ENCODE measurements at regions not wholly inside any gene's neighbourhood (a gene's known extent, or its start where the extent isn't known, plus 50 kb on each side); places are given as distances from the start of the nearest gene placed in this dataset.

DNA sequence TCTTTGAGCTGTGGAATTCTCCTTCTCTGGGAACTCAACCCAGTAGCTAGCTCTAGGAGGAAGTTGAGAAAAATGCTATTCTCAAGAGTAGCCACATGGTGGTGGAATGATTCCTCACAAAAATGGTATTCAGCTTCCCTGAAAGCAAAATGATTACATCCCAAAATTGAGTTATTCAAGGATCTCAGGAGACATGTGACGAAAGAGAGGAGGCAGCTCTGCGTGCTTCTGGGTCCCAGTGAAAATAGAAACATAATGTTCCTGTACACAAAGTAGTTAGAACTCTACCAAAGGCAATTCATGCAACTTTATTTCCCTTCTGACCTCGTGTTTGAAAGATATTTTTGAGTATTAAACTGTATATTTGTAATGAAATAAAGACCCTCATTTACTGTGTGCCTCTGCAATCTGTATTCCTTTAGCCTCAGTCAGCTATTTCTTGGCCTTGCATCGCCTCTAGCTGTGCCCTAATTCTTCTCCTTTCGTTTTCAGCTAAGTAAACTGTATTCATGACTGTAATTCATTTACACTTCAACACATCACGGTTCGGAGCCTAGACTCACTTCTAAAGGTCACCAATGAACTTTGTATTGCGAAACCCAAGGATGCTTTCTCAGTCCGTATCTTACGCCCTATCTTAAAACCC, 167.3 kb downstream of the FASLG start:
- H3K23ac ChIP-seq (ENCODE audit: low read depth, low read length, poor library complexity), result no peak overlapping the region
- no peak overlapping the region for H4K8ac ChIP-seq (ENCODE audit: low read depth, low read length)
- H2AFZ ChIP-seq (ENCODE audit: low read length), result peak overlapping the region; percentile 40
- no peak overlapping the region for H2BK12ac ChIP-seq (ENCODE audit: low read length)
- no CpG with 5 or more reads among the region's 10 CpGs for WGBS, 2 donors (ENCODE audit: extremely low coverage in 2 of 2, insufficient read length in 2 of 2, insufficient replicate concordance in 1 of 2)
- H3K27me3 ChIP-seq (ENCODE audit: control insufficient read depth in 3 of 3, insufficient read depth in 3 of 3, low read depth in 1 of 3, low read length in 3 of 3), result no peaks in the 10 kb centered on the region
- H3K36me3 ChIP-seq (replicated peaks in 1 of 2; ENCODE audit: control insufficient read depth in 2 of 2, insufficient read depth in 2 of 2, low read length in 2 of 2), result no peaks in the 10 kb centered on the region
- H3K14ac ChIP-seq (ENCODE audit: low read length), result no peak overlapping the region
- no peaks in the 10 kb centered on the region for H3K9me3 ChIP-seq (replicated peaks in 1 of 2; ENCODE audit: control insufficient read depth in 2 of 2, insufficient read depth in 1 of 2, low read depth in 1 of 2, low read length in 2 of 2)
- H2BK120ac ChIP-seq (ENCODE audit: low read depth, low read length), result no peak overlapping the region
- no peak overlapping the region for H2AK5ac ChIP-seq (ENCODE audit: low read depth, low read length)
- H3K79me1 ChIP-seq (ENCODE audit: low read depth, low read length), result no peaks in the 10 kb centered on the region
- no peaks in the 10 kb centered on the region for H3K4me1 ChIP-seq (ENCODE audit: control insufficient read depth in 2 of 2, insufficient read depth in 1 of 2, low read depth in 1 of 2, low read length in 2 of 2)
- H4K91ac ChIP-seq (ENCODE audit: low read depth, low read length, poor library complexity), result no peak overlapping the region
- H2BK5ac ChIP-seq (ENCODE audit: low read length), result no peak overlapping the region
- no peak overlapping the region for H3K4me3 ChIP-seq (ENCODE audit: low read length in 2 of 2)
- no peak overlapping the region for H3K18ac ChIP-seq (ENCODE audit: low read length)
- no peak overlapping the region for H3K4me2 ChIP-seq (ENCODE audit: insufficient read depth, low read length, poor library complexity, severe bottlenecking)
- no peak overlapping the region for H2BK15ac ChIP-seq (ENCODE audit: low read length)
- no peak for DNase-seq (ENCODE audit: low spot score)
- no peak overlapping the region for H3K4ac ChIP-seq (ENCODE audit: low read length)
- no peak overlapping the region for H3K9ac ChIP-seq (ENCODE audit: low read depth, low read length, poor library complexity)
- H3K27ac ChIP-seq (replicated peaks; ENCODE audit: low read length), result no peak overlapping the region

DNA sequence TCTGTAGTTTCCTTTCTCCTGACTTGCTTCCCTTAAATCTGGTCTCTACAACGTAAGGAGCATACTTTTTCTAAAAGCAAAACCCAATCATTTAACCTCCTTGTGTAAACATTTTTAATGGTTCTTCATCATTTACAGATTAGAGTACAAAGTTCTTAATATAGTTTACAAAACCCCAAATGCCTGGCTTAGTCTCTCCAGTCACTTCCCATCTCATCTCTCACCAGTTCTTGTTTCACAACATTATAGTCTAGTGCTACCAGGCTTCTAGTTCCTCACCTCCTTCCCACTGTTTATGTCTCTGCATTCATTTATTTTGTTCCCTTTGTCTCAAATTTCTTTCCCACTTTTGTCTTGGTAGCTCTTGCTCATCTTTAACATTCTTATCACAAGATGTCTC, 168.4 kb downstream of the FASLG start:
- WGBS, 2 donors (ENCODE audit: extremely low coverage in 2 of 2, insufficient read length in 2 of 2, insufficient replicate concordance in 1 of 2), result no CpG with 5 or more reads among the region's 1 CpG
- H4K91ac ChIP-seq (ENCODE audit: low read depth, low read length, poor library complexity), result no peak overlapping the region

DNA sequence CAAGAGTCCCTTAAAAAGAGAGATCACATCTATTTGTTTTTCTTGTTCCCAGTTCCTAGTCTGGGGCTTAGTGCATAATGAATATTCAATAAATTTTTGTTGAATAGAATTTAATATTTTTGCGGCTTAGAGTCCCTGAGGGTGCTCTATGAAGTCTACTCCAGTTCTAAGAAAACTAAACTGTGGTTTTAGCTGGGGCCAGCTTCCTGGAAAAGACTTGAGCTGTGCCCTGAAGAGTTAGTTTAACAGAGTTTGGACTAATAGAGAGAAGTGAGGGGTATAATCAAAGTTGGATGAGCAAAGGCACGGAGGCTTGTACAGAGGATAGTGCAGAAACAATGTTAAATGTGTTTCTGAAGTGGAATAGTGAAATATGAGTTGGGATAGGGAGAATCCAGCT, 168.9 kb downstream of the FASLG start:
- Histone ChIP-seq H3K27me3 (ENCODE audit: control insufficient read depth in 3 of 3, insufficient read depth in 3 of 3, low read depth in 1 of 3, low read length in 3 of 3) (no peaks in the 10 kb centered on the region), H3K27ac (replicated peaks; ENCODE audit: low read length) (no peak overlapping the region), H2AFZ (ENCODE audit: low read length) (no peak overlapping the region), H3K18ac (ENCODE audit: low read length) (no peak overlapping the region), H3K4me1 (ENCODE audit: control insufficient read depth in 2 of 2, insufficient read depth in 1 of 2, low read depth in 1 of 2, low read length in 2 of 2) (no peaks in the 10 kb centered on the region), H4K91ac (ENCODE audit: low read depth, low read length, poor library complexity) (no peak overlapping the region), H2BK5ac (ENCODE audit: low read length) (no peak overlapping the region), H3K9ac (ENCODE audit: low read depth, low read length, poor library complexity) (no peak overlapping the region), H3K4me3 (ENCODE audit: low read length in 2 of 2) (no peak overlapping the region), H2BK15ac (ENCODE audit: low read length) (no peak overlapping the region), H3K23ac (ENCODE audit: low read depth, low read length, poor library complexity) (no peak overlapping the region), H3K9me3 (replicated peaks in 1 of 2; ENCODE audit: control insufficient read depth in 2 of 2, insufficient read depth in 1 of 2, low read depth in 1 of 2, low read length in 2 of 2) (no peaks in the 10 kb centered on the region), H3K4me2 (ENCODE audit: insufficient read depth, low read length, poor library complexity, severe bottlenecking) (no peak overlapping the region), H2BK120ac (ENCODE audit: low read depth, low read length) (no peak overlapping the region), H3K36me3 (replicated peaks in 1 of 2; ENCODE audit: control insufficient read depth in 2 of 2, insufficient read depth in 2 of 2, low read length in 2 of 2) (no peaks in the 10 kb centered on the region), H3K4ac (ENCODE audit: low read length) (no peak overlapping the region), H3K79me1 (ENCODE audit: low read depth, low read length) (no peaks in the 10 kb centered on the region), H2BK12ac (ENCODE audit: low read length) (no peak overlapping the region), H4K8ac (ENCODE audit: low read depth, low read length) (no peak overlapping the region), H2AK5ac (ENCODE audit: low read depth, low read length) (no peak overlapping the region), H3K14ac (ENCODE audit: low read length) (no peak overlapping the region)
- no peak for DNase-seq (ENCODE audit: low spot score)
- no CpG with 5 or more reads among the region's 2 CpGs for WGBS, 2 donors (ENCODE audit: extremely low coverage in 2 of 2, insufficient read length in 2 of 2, insufficient replicate concordance in 1 of 2)

More for the DNA sequence above, 168.4 kb downstream of the FASLG start:
- H2BK120ac ChIP-seq (ENCODE audit: low read depth, low read length), result no peak overlapping the region
- H3K27ac ChIP-seq (replicated peaks; ENCODE audit: low read length), result no peak overlapping the region
- H4K8ac ChIP-seq (ENCODE audit: low read depth, low read length), result no peak overlapping the region
- no peak for DNase-seq (ENCODE audit: low spot score)
- no peak overlapping the region for H3K4me2 ChIP-seq (ENCODE audit: insufficient read depth, low read length, poor library complexity, severe bottlenecking)
- H3K18ac ChIP-seq (ENCODE audit: low read length), result no peak overlapping the region
- no peak overlapping the region for H2AFZ ChIP-seq (ENCODE audit: low read length)
- no peak overlapping the region for H2BK5ac ChIP-seq (ENCODE audit: low read length)
- no peak overlapping the region for H3K14ac ChIP-seq (ENCODE audit: low read length)
- H3K4ac ChIP-seq (ENCODE audit: low read length), result no peak overlapping the region
- H3K36me3 ChIP-seq (replicated peaks in 1 of 2; ENCODE audit: control insufficient read depth in 2 of 2, insufficient read depth in 2 of 2, low read length in 2 of 2), result no peaks in the 10 kb centered on the region
- no peaks in the 10 kb centered on the region for H3K27me3 ChIP-seq (ENCODE audit: control insufficient read depth in 3 of 3, insufficient read depth in 3 of 3, low read depth in 1 of 3, low read length in 3 of 3)
- H3K9ac ChIP-seq (ENCODE audit: low read depth, low read length, poor library complexity), result no peak overlapping the region
- H3K23ac ChIP-seq (ENCODE audit: low read depth, low read length, poor library complexity), result no peak overlapping the region
- H3K9me3 ChIP-seq (replicated peaks in 1 of 2; ENCODE audit: control insufficient read depth in 2 of 2, insufficient read depth in 1 of 2, low read depth in 1 of 2, low read length in 2 of 2), result no peaks in the 10 kb centered on the region
- H3K79me1 ChIP-seq (ENCODE audit: low read depth, low read length), result no peaks in the 10 kb centered on the region
- no peak overlapping the region for H2BK12ac ChIP-seq (ENCODE audit: low read length)
- H2BK15ac ChIP-seq (ENCODE audit: low read length), result no peak overlapping the region
- no peaks in the 10 kb centered on the region for H3K4me1 ChIP-seq (ENCODE audit: control insufficient read depth in 2 of 2, insufficient read depth in 1 of 2, low read depth in 1 of 2, low read length in 2 of 2)
- H2AK5ac ChIP-seq (ENCODE audit: low read depth, low read length), result no peak overlapping the region
- no peak overlapping the region for H3K4me3 ChIP-seq (ENCODE audit: low read length in 2 of 2)

DNA sequence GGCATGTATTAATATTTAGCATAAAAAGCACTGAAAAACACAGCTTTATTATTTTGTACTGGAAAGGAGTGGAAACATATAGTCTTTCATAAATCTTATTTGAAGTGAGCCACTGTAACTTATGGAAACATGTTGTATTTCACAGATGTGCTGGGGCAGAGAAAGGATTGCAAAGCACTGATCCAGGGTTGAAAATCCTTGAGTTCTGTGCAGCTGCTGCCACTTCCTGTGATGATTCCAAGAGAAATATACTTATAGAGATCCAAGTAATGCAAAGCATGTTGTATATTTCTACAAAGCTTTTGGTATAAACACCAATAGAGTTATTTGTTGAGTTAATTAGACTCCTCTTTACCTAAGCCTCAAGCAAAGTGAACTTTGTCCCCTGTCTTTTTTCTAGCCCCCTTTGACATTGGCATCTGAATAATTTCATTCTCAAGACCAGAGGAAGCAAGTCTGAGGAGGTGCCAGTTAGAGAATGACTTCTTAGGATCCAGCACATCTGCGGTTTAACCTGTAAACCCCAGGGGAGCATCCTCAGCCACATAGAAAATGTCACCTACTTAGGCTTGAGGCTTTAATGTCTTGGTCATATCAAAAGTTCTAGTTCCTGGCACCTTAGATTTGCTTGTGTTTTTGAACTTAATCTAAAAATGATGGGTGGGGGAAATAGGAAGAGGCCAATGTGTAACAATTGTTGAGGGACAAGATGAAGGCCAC, 173.3 kb downstream of the FASLG start:
- H3K36me3 ChIP-seq (replicated peaks in 1 of 2; ENCODE audit: control insufficient read depth in 2 of 2, insufficient read depth in 2 of 2, low read length in 2 of 2), result no peaks in the 10 kb centered on the region
- H2BK15ac ChIP-seq (ENCODE audit: low read length), result no peak overlapping the region
- H3K4ac ChIP-seq (ENCODE audit: low read length), result no peak overlapping the region
- H2AK5ac ChIP-seq (ENCODE audit: low read depth, low read length), result no peak overlapping the region
- no peak overlapping the region for H3K14ac ChIP-seq (ENCODE audit: low read length)
- no peak overlapping the region for H2AFZ ChIP-seq (ENCODE audit: low read length)
- H2BK5ac ChIP-seq (ENCODE audit: low read length), result no peak overlapping the region
- no peaks in the 10 kb centered on the region for H3K4me1 ChIP-seq (ENCODE audit: control insufficient read depth in 2 of 2, insufficient read depth in 1 of 2, low read depth in 1 of 2, low read length in 2 of 2)
- no peak overlapping the region for H4K8ac ChIP-seq (ENCODE audit: low read depth, low read length)
- no peak overlapping the region for H3K23ac ChIP-seq (ENCODE audit: low read depth, low read length, poor library complexity)
- no peak overlapping the region for H2BK12ac ChIP-seq (ENCODE audit: low read length)
- no peaks in the 10 kb centered on the region for H3K9me3 ChIP-seq (replicated peaks in 1 of 2; ENCODE audit: control insufficient read depth in 2 of 2, insufficient read depth in 1 of 2, low read depth in 1 of 2, low read length in 2 of 2)
- no peaks in the 10 kb centered on the region for H3K79me1 ChIP-seq (ENCODE audit: low read depth, low read length)
- no peaks in the 10 kb centered on the region for H3K27me3 ChIP-seq (ENCODE audit: control insufficient read depth in 3 of 3, insufficient read depth in 3 of 3, low read depth in 1 of 3, low read length in 3 of 3)
- no CpG with 5 or more reads among the region's 1 CpG for WGBS, 2 donors (ENCODE audit: extremely low coverage in 2 of 2, insufficient read length in 2 of 2, insufficient replicate concordance in 1 of 2)
- no peak overlapping the region for H3K4me2 ChIP-seq (ENCODE audit: insufficient read depth, low read length, poor library complexity, severe bottlenecking)
- no peak for DNase-seq (ENCODE audit: low spot score)
- no peak overlapping the region for H3K9ac ChIP-seq (ENCODE audit: low read depth, low read length, poor library complexity)
- H4K91ac ChIP-seq (ENCODE audit: low read depth, low read length, poor library complexity), result no peak overlapping the region
- H3K27ac ChIP-seq (replicated peaks; ENCODE audit: low read length), result no peak overlapping the region
- H3K4me3 ChIP-seq (ENCODE audit: low read length in 2 of 2), result no peak overlapping the region
- no peak overlapping the region for H2BK120ac ChIP-seq (ENCODE audit: low read depth, low read length)
- no peak overlapping the region for H3K18ac ChIP-seq (ENCODE audit: low read length)
